CD4-positive, alpha-beta T cell treated with Interleukin-2 at 100 ng/mL for 4 hours (primary cell): ENCODE measurements at regions not wholly inside any gene's neighbourhood (a gene's known extent, or its start where the extent isn't known, plus 50 kb on each side); places are given as distances from the start of the nearest gene placed in this dataset.
"Not testable (repeated sequence)": the region's sequence is repeated elsewhere in the genome, so short reads cannot be mapped to it uniquely, and the experiment has no call there.

Experiments used
- DNase-seq: peaks from one replicate; pipeline ENCODE4 v3.0.0-alpha.2; 2020; ENCODE audit warnings: low spot score

DNA sequence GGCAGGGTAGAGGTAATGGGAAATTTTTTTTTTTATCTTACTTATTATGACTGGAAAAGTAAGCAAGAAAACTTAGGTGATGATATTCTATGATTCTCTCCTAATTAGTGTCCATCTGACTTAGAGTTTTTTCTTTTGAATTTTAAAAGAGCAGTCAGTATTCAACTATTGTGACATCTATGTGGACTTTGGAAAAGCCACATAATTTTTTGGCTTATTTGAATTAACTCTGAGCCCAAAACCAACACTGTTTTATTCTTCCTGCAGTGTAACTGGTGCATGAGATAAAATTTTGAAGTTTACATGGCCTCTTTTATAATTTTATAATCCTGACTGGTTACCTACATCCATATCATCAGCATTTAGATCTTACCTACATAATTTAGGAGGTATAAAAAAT lies 619.7 kb downstream of the EPM2A start:
- DNase-seq, result no peak

DNA sequence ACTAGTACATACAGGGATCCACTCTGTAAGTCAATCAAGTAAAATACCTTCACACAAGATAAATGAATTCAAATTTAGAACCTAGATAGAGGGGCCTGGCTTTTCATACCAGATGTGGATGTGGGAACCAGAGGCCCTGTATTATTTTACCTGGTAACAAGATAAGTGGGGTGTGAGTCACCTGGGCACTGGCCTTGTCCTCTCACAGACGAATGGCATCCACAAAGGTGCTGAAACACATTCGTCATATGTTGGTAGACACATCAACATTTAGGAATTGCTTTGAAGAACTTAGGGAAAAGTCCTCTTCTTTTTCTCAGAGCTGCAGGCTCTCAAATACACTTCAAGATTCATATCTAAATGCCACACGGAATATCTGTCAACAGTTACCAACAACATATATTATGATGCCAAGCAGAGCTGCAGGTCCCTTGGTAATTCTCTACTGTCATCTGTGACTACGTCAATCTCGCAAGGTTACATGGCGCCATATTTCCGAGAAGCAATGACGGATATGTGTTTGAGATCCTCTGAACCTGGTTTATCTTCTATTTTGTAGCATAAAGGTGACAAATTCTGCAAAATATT lies 618.6 kb downstream of the EPM2A start:
- no peak for DNase-seq

DNA sequence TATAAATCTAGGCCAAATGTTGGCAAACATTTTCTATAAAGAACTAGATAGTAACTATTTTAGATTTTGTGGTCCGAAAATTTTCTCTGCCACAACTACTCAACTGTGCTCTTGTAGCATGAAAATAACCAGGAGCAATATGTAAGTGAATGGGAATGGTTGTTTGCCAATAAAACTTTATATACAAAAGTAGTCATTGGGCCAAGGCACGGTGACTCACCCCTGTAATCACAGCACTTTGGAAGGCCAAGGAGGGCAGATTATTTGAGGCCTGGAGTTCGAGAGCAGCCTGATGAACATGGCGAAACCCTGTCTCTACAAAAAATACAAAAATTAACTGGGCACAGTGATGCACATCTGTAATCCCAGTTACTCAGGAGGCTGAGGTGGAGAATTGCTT lies 617.1 kb downstream of the EPM2A start:
- no peak for DNase-seq

- no peak for DNase-seq
Observed at GRCh38 chr6:145119081-145119480, 616.2 kb downstream of the EPM2A start.

DNA sequence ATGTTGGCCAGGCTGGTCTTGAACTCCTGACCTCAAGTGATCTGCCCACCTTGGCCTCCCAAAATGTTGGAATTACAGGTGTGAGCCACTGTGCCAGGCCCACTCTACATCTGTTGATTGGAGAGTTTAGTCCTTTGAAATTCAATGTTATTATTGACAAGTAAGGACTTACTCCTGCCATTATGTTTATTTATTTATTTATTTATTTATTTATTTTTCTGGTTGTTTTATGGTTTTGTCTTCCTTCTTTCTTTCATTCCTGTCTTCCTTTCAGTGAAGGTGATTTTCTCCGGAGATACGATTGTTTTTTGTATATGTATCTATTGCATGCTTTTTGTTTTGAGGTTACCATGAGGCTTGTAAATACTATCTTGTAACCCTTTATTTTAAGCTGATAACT lies 602.6 kb downstream of the EPM2A start:
- no peak for DNase-seq

DNA sequence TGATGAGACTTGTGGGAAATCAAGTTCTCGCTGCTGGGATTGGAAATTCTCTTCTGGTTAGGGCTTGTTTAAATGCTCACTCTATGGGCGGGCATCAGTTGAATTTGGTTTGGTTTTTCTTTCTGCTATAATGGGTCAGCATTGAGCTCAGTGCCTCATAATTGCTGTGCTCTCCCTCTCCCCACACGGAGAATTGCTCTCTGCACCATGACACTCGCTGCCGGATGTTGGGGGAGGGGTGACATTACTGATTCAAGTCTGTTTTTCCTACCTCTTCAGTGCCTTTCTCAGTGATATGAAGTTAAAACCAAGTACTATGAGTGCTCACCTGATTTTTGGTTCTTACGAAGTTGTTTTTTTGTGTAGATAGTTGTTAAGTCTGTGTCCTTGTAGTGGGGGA lies 599.6 kb downstream of the EPM2A start:
- DNase-seq, result no peak

DNA sequence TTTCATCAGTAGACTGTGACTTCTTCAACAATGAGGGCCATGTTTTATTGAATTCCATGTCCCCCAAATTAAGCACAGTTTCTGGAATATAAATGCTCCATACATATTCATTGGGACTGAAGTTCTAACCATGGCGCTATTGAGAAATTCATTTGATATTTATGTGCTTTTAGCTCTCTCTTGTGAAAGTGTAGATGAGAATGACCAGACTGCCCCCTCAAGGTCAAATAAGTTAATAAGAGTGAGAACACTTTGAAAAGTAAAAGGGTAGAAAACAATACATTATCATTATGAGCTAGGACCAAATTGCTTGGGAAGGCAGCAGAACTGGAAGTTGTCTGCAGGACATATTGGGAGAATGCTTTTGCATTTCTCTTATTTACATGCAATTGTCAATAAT lies 597.9 kb downstream of the EPM2A start:
- DNase-seq, result no peak

DNA sequence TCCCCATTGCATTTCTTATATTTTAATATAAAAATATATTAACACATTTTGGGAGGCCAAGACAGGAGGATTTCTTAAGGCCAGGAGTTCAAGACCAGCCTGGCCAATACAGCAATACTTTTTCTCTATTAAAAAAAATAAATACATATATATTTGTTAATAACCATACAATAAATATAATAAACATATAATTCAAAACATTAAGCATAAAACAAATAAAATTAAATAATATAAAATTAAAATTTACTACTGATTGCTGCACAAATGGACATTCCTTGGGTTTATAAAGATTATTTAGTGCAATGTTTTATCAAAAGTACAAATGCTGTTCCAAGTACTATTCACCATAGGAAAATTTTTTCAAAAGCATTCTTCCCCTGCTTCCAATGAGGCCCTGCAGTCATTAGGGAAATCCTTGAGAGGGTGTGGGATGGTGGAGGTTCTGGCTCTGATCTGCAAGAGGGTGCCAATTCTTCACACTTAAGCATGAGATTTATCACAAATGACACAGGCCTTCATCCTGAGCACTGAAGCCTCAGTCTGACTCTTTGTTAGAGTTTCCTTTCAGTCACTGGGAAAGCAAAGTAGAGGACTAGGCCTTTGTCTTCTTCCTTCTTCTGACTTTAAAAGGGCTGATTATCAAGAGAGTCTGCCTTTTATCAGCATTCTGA lies 596.7 kb downstream of the EPM2A start:
- DNase-seq, result no peak

DNA sequence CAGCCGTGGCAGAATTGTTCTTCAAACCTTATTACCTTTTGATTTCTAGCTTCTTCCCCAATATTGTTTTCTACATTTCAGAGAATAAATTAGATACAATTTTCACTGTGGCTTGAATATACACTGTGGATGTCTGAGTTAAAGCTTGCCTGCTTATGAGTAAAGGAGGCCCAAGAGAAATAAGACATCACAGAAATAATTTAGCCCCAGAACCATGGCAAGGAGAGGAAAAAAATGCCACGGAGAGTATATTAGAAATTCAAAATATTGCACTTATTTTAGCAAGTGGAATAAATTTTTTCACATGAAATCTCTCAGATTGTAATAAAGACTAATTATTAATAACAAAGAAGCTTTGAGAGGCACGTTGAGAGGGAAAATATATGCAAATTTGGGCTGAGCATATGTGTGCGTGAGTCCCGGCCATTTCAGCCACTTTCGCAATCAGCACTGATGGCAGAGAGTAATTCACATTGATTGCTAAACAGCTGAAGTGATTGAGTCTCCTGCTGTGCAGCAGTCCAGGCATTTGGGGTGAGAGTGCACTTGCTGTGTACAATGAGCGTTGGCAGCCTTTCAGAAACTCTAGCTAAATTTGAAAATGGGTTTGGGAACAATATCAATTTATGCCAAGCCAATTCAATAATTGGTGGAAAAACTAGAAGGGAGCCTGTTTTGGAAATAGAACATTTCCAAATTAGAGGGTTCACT lies 596.0 kb downstream of the EPM2A start:
- no peak for DNase-seq

DNA sequence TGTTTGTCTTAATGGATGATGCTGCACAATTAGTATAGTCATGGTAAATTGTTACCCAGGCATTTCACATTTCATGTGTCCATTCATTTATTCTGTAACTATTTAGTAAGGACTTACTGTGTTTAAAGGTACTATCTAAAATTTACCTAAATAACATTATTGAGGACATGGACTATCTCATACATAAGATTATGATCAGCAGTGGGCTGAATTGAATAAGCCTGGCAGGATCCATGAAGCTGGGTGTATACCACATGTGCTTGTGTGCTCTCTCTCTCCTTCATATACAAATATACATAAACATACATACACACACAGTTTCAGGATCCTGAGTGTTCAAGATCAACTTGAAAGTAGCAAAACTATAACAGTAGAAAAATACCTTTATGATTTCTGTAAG lies 595.4 kb downstream of the EPM2A start:
- no peak for DNase-seq

DNA sequence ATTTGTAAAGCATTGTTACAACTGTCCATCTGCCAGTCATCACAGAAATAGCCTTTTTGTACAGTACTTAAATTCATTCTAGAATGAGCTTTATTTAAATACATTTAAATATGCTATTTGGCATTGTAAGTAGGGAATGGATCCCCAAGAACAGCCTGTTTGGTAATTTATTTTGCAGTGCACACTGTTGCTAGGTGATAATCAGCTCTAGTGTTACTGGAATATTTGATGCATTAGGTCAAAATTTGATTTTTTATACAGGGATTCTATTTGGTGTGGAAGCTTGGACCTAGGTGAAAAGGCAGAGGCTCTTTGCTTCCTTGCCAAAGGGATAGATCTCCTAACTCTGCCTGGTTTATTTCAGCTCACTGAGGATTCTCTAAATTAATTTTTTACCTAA lies 593.7 kb downstream of the EPM2A start:
- DNase-seq, result no peak

DNA sequence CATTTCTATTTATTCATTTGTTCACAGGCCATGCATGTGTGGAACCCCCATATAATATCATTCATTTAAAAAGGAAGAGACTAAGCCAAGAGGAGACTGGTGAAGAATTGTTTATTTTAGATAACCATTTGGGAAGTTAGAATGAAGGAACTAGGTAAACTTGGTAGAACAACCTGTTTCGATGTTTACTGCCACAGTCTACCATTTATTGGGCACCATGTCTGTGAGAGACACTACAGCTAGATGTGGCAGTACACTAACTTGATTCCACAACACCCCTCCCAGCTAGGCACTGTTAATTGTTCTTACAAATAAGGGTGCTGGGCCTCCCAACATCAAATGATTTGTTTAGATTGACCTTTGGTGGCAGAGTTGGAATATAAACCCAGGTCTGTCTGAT lies 592.4 kb downstream of the EPM2A start:
- DNase-seq, result no peak

- DNase-seq, result no peak
Observed at GRCh38 chr6:145143379-145143778, 591.9 kb downstream of the EPM2A start.

DNA sequence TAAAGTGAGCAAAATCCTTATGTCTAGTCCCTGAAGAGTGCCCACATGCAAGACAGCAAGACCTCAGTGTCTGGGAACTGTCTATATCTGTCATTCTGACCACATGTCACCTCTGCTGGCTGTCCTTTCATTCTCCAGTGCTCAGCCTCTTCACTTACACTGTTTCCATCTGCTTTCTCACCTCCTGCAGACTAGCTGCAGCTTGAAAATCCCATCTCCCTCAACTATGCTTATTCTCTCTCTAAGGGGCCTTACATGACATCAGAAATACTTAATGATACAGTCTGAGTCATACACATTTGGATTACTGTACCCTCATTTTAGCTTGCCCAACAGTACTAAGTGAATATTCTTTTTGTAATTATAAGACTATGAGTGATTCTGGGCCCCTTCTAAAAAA lies 587.8 kb downstream of the EPM2A start:
- DNase-seq, result no peak

- DNase-seq, result no peak
Observed at GRCh38 chr6:145147981-145148749, 587.2 kb downstream of the EPM2A start.

- DNase-seq, result no peak
Observed at GRCh38 chr6:145148776-145149175, 586.5 kb downstream of the EPM2A start.

GRCh38 chr6:145151624-145152023 lies 583.7 kb downstream of the EPM2A start:
- no peak for DNase-seq

GRCh38 chr6:145153495-145153894 lies 581.8 kb downstream of the EPM2A start:
- no peak for DNase-seq

DNA sequence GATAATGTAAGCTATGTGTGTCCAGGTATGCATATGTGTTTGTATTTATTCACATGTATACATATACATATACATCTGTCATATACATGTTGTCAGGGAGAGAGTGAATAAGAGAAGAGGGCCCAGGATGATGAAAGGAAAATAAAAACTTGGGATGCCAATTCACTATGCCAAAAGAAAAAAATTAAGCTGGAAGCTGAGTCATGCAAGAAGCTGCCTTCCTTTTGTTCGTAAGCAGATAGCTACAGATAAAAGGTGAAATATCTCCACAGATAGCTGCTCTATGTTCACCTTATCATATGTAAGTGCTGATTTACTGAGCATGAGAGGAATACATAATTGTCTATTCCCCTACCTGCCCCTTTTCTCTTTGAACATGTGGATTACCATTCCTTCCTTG lies 579.9 kb downstream of the EPM2A start:
- no peak for DNase-seq

DNA sequence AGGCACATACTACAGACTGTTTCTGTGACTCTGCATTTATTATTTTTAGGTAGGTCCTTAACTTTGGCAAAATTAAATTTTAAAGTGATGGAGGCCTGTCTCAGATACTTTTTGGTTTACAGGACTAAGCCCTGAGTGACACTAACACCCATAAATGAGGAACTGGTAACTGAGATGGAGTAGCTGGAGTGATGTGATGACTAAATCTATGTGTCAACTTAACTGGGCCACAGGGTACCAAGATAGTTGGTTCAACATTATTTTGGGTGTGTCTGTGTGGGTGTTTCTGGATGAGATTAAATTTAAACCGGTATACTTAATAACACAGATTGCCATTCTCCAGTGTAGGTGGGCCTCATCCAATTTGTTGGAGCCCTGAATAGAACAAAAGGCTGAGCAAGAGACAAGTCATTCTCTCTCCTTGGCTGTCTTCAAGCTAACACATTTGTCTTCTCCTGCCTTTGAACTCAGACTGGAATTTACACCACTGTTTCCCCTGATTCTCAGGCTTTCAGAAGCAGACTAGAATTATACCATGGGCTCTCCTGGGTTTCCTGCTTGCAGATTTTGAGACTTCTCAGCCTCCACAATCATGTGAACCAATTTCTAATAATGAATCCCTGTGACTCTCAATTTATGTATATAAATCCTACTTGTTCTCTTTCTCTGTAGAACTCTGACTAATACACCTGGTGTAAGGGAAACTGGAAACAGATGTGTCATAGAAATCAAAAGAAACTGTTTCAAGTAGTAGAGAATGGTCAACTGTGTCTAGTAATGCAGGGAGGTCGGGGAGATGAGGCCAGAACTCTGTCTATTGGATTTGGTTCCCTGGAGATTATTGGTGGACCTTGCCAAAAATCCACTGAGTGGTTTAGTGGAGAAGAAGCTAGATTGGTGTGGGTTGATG lies 579.2 kb downstream of the EPM2A start:
- no peak for DNase-seq

- not testable (repeated sequence) for DNase-seq
Observed at GRCh38 chr6:145158636-145159035, 576.7 kb downstream of the EPM2A start.

DNA sequence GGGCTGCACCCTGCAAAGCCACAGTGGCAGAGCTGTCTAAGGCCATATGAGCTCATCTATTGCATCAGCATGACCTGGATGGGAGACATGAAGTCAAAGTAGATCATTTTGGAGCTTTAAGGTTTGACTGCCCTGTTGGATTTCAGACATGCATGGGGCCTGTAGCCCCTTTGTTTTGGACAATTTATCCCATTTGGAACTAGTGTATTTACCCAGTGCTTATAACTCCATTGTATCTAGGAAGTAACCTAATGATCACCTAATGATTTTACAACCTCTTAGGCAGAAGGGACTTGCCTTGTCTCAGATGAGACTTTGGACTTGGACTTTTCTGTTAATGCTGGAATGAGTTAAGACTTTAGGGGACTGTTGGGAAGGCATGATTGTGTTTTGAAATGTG lies 575.4 kb downstream of the EPM2A start:
- no peak for DNase-seq
